Endothelial cell of umbilical vein (primary cell): ENCODE measurements at regions not wholly inside any gene's neighbourhood (a gene's known extent, or its start where the extent isn't known, plus 50 kb on each side); places are given as distances from the start of the nearest gene placed in this dataset.

Experiments
- BruUV-seq: library from RNA; stranded (reverse); fragments of 400-500 nt; replicated peaks from 2 replicates; lab custom pipeline; 2021; lab: Mats Ljungman, UMichigan
- CTCF ChIA-PET: fragments of 300-600, 350-600 bp; sonication (Branson Sonifier 250); formaldehyde crosslinking; loops from one replicate; lab custom pipeline; 2021; ENCODE audit warnings: antibody characterized with exemption, inconsistent platforms; lab: Charles Lee
- POLR2A ChIA-PET: fragments of 300-600, 350-600 bp; sonication (Branson Sonifier 250); formaldehyde crosslinking; loops from one replicate; lab custom pipeline; 2021; ENCODE audit warnings: antibody characterized with exemption, inconsistent platforms; lab: Charles Lee
- DNase-seq: peaks from one replicate; pipeline ENCODE4 v3.0.0-alpha.2; 2011; ENCODE audit warnings: low read depth, low spot score
- FAIRE-seq: peaks from 2 replicates; lab custom pipeline; 2011; peaks lifted over from hg19 to GRCh38; lab: Jason Lieb, UNC
- H2AFZ ChIP-seq: 2 replicates; pipeline ENCODE4 v1.6.0; 2012; ENCODE audit warnings: low read depth, low read length, control low read depth, inconsistent platforms
- H3K27ac ChIP-seq: 2 replicates; pipeline ENCODE4 v1.5.1; 2011; ENCODE audit warnings: low read depth, mild to moderate bottlenecking, control low read depth, low read length, moderate library complexity; ENCODE audit not compliant: insufficient read depth
- H3K27me3 ChIP-seq, 2 experiments: 2 replicates each; pipeline versions ENCODE4 v1.6.0 to v1.6.1; 2011; ENCODE audit warnings: low read length in 2 of 2, mixed read lengths in 1 of 2; ENCODE audit not compliant: control insufficient read depth in 2 of 2, insufficient read depth in 2 of 2
- H3K36me3 ChIP-seq, 2 experiments: 2 replicates in 1 of 2; 3 replicates in 1 of 2; pipeline ENCODE4 v1.5.1; 2011; ENCODE audit warnings: low read length in 2 of 2, mild to moderate bottlenecking in 1 of 2, moderate library complexity in 1 of 2; ENCODE audit not compliant: control insufficient read depth in 2 of 2, insufficient read depth in 2 of 2; ENCODE audit errors: extremely low read depth in 1 of 2
- H3K4me1 ChIP-seq: 3 replicates; pipeline ENCODE4 v1.5.1; 2011; ENCODE audit warnings: mild to moderate bottlenecking, low read length; ENCODE audit not compliant: control insufficient read depth, insufficient read depth; ENCODE audit errors: extremely low read depth
- H3K4me2 ChIP-seq: 2 replicates; pipeline ENCODE4 v1.6.1; 2011; ENCODE audit warnings: low read length, control low read depth, mixed read lengths; ENCODE audit not compliant: insufficient read depth
- H3K4me3 ChIP-seq, 3 experiments: fragments of 200-600 bp in 1 of 3; sonication (generic), shearing (Covaris generic) in 1 of 3; replicated peaks in 1 of 3; 2 replicates each; pipeline ENCODE4 v1.5.1; 2011 to 2016; ENCODE audit warnings: control low read depth in 3 of 3, low read length in 3 of 3, mild to moderate bottlenecking in 2 of 3, inconsistent platforms in 1 of 3, low read depth in 1 of 3, moderate library complexity in 1 of 3; ENCODE audit not compliant: insufficient read depth in 1 of 3
- H3K79me2 ChIP-seq: 2 replicates; pipeline ENCODE4 v1.6.0; 2012; ENCODE audit warnings: low read length, inconsistent platforms; ENCODE audit not compliant: control insufficient read depth, insufficient read depth
- H3K9ac ChIP-seq: replicated peaks from 2 replicates; pipeline ENCODE3; 2011; ENCODE audit warnings: low read length, control low read depth; ENCODE audit not compliant: insufficient read depth; ENCODE audit errors: extremely low read depth
- H3K9me1 ChIP-seq: replicated peaks from 3 replicates; pipeline ENCODE4 v1.6.0; 2011; ENCODE audit warnings: mild to moderate bottlenecking, low read length; ENCODE audit not compliant: control insufficient read depth, insufficient read depth; ENCODE audit errors: extremely low read depth
- H3K9me3 ChIP-seq: replicated peaks from 2 replicates; pipeline ENCODE4 v1.5.1; 2012; ENCODE audit warnings: low read length, inconsistent platforms; ENCODE audit not compliant: control insufficient read depth, insufficient read depth
- H4K20me1 ChIP-seq: replicated peaks from 2 replicates; pipeline ENCODE3; 2011; ENCODE audit warnings: mild to moderate bottlenecking, low read length; ENCODE audit not compliant: control insufficient read depth, insufficient read depth; ENCODE audit errors: extremely low read depth
- CTCF ChIP-seq, 2 donors: IDR thresholded peaks; 1 replicate in 1 of 2; 2 replicates in 1 of 2; pipeline ENCODE4 v1.5.1; 2011; ENCODE audit warnings: low read length in 2 of 2, mild to moderate bottlenecking in 2 of 2, moderate library complexity in 2 of 2, control low read depth in 1 of 2, inconsistent platforms in 1 of 2, low read depth in 1 of 2; ENCODE audit not compliant: insufficient read depth in 1 of 2; ENCODE audit errors: extremely low read depth in 1 of 2
- EZH2 ChIP-seq: IDR thresholded peaks from 2 replicates; pipeline ENCODE4 v1.6.1; 2012; ENCODE audit warnings: borderline replicate concordance, low read depth, mild to moderate bottlenecking, moderate library complexity, low read length, inconsistent platforms; ENCODE audit not compliant: severe bottlenecking
- FOS ChIP-seq: IDR thresholded peaks from 2 replicates; pipeline ENCODE4 v1.6.1; 2011; ENCODE audit warnings: mild to moderate bottlenecking, low read length, moderate library complexity, borderline replicate concordance; ENCODE audit not compliant: insufficient read depth
- GATA2 ChIP-seq: IDR thresholded peaks from 2 replicates; pipeline ENCODE4 v1.7.0; 2011; ENCODE audit warnings: low read depth, mild to moderate bottlenecking, moderate library complexity, mixed read lengths, low read length; ENCODE audit not compliant: insufficient read length, insufficient read depth
- JUN ChIP-seq: IDR thresholded peaks from 2 replicates; pipeline ENCODE4 v1.6.1; 2011; ENCODE audit warnings: borderline replicate concordance, low read depth; ENCODE audit not compliant: insufficient read length, insufficient read depth
- MAX ChIP-seq: IDR thresholded peaks from 2 replicates; pipeline ENCODE4 v1.6.1; 2011; ENCODE audit not compliant: insufficient read depth, insufficient read length
- MYC ChIP-seq: IDR thresholded peaks from one replicate; pipeline ENCODE4 v1.6.1; 2011; ENCODE audit warnings: mild to moderate bottlenecking, low read depth, low read length
- POLR2AphosphoS5 ChIP-seq: IDR thresholded peaks from 2 replicates; pipeline ENCODE4 v1.6.1; 2012; ENCODE audit warnings: low read depth, mild to moderate bottlenecking, control low read depth, low read length, moderate library complexity; ENCODE audit not compliant: insufficient read depth
- dilution Hi-C: fragments of 300-500 bp; cut with MboI; formaldehyde crosslinking; loops from one replicate; pipeline ENCODE4 v1.15.0; 2019; ENCODE audit warnings: low sequenced_read_pairs; ENCODE audit not compliant: extremely low pct_ligation_motif_present
- intact Hi-C: fragments of 100-400 bp; cut with micrococcal nuclease; formaldehyde crosslinking; loops from one replicate; pipeline ENCODE4 v1.10.0; 2022

GRCh38 chr18:79621501-79621900 is 58.1 kb upstream of the CTDP1 start:
- DNase-seq, result no peak
- Histone ChIP-seq H3K27ac (no peak overlapping the region), H2AFZ (no peak overlapping the region), H3K9ac (no peak overlapping the region), H3K9me1 (no peaks in the 10 kb centered on the region), H3K79me2 (no peaks in the 10 kb centered on the region), H3K4me1 (peaks cover 10% of the 10 kb centered on the region), H3K4me3 (no peak overlapping the region), H4K20me1 (no peaks in the 10 kb centered on the region), H3K9me3 (no peaks in the 10 kb centered on the region), H3K27me3 (peaks cover 0 to 2% of the 10 kb centered on the region in 2 experiments), H3K36me3 (no peaks in the 10 kb centered on the region), H3K4me2 (no peak overlapping the region)
- ChIA-PET POLR2A (no interaction called here), CTCF (no interaction called here)
- dilution Hi-C loops (no loop called here), intact Hi-C loops (no loop called here)
- FAIRE-seq, result no peak
- no peak for TF ChIP-seq MAX
- no peak for TF ChIP-seq GATA2
- TF ChIP-seq CTCF (IDR thresholded peaks at IDR 0.05; ENCODE audit: extremely low read depth in 1 of 2, insufficient read depth in 1 of 2, low read depth in 1 of 2, low read length in 2 of 2), result no peak
- no peak for TF ChIP-seq MYC
- TF ChIP-seq JUN, result no peak
- BruUV-seq, result no TSS peak

- Histone ChIP-seq H3K4me1 (peaks cover 10% of the 10 kb centered on the region), H4K20me1 (no peaks in the 10 kb centered on the region), H3K79me2 (no peaks in the 10 kb centered on the region), H3K36me3 (no peaks in the 10 kb centered on the region), H3K9me1 (no peaks in the 10 kb centered on the region), H3K27ac (no peak overlapping the region), H3K9me3 (no peaks in the 10 kb centered on the region), H2AFZ (no peak overlapping the region), H3K9ac (no peak overlapping the region), H3K4me3 (no peak overlapping the region), H3K4me2 (no peak overlapping the region), H3K27me3 (peaks cover 0 to 2% of the 10 kb centered on the region in 2 experiments)
- CTCF ChIA-PET, result no interaction called here
- dilution Hi-C loops, result no loop called here
- POLR2A ChIA-PET, result no interaction called here
- intact Hi-C loops, result no loop called here
- FAIRE-seq (no peak), DNase-seq (no peak)
- BruUV-seq, result no TSS peak
- no peak for TF ChIP-seq CTCF (IDR thresholded peaks at IDR 0.05; ENCODE audit: extremely low read depth in 1 of 2, insufficient read depth in 1 of 2, low read depth in 1 of 2, low read length in 2 of 2)
- TF ChIP-seq MAX, result no peak
- TF ChIP-seq EZH2, result no peak
- TF ChIP-seq FOS, result no peak
- no peak for TF ChIP-seq POLR2AphosphoS5
- TF ChIP-seq MYC, result no peak
- no peak for TF ChIP-seq JUN
- no peak for TF ChIP-seq GATA2
Observed at GRCh38 chr18:79622004-79622403, 57.6 kb upstream of the CTDP1 start.
